Heart left ventricle (tissue), 16 donors: ENCODE measurements at regions not wholly inside any gene's neighbourhood (a gene's known extent, or its start where the extent isn't known, plus 50 kb on each side); places are given as distances from the start of the nearest gene placed in this dataset.

Experiments
- ATAC-seq, 4 donors: fragments of 200-7000 bp; cut with Tn5 transposase; one replicate each; pipeline ENCODE4 v1.9.1; 2020 to 2022; ENCODE audit warnings: moderate library complexity in 4 of 4, mild to moderate bottlenecking in 3 of 4, moderate number of reproducible peaks in 1 of 4
- DNase-seq, 5 donors: peaks; one replicate each; pipeline ENCODE4 v3.0.0-alpha.2; 2020
- H3K27ac ChIP-seq, 12 donors: fragments of 200-600 bp; sonication (generic) in 4 of 12; one replicate each; pipeline versions ENCODE4 v1.5.0 to v1.8.0; 2016 to 2022; ENCODE audit warnings: mild to moderate bottlenecking in 2 of 12
- H3K27me3 ChIP-seq, 9 donors: fragments of 200-600 bp; sonication (generic) in 2 of 9; one replicate each; pipeline versions ENCODE4 v1.5.1 to v1.8.0; 2016 to 2022; ENCODE audit warnings: mild to moderate bottlenecking in 3 of 9
- H3K36me3 ChIP-seq, 9 donors: fragments of 200-600 bp; sonication (generic) in 2 of 9; one replicate each; pipeline versions ENCODE4 v1.5.0 to v1.8.0; 2018 to 2022; ENCODE audit warnings: mild to moderate bottlenecking in 2 of 9
- H3K4me1 ChIP-seq, 12 donors: fragments of 200-600 bp; sonication (generic) in 4 of 12; one replicate each; pipeline versions ENCODE4 v1.5.0 to v1.8.0; 2016 to 2022; ENCODE audit warnings: mild to moderate bottlenecking in 3 of 12
- H3K4me3 ChIP-seq, 12 donors: fragments of 200-600 bp; sonication (generic) in 4 of 12; one replicate each; pipeline versions ENCODE4 v1.5.0 to v1.8.0; 2017 to 2022; ENCODE audit warnings: mild to moderate bottlenecking in 9 of 12, moderate library complexity in 4 of 12
- H3K9me3 ChIP-seq, 12 donors: fragments of 200-600 bp; sonication (generic) in 4 of 12; one replicate each; pipeline versions ENCODE4 v1.5.0 to v1.8.0; 2016 to 2022; ENCODE audit warnings: mild to moderate bottlenecking in 1 of 12
- CTCF ChIP-seq, 12 donors: fragments of 200-600 bp; sonication (generic) in 4 of 12; IDR thresholded peaks; one replicate each; pipeline versions ENCODE4 v1.5.0 to v1.8.0; 2018 to 2022; ENCODE audit warnings: antibody characterized with exemption in 12 of 12, mild to moderate bottlenecking in 5 of 12
- POLR2A ChIP-seq, 2 donors: fragments of 450-650 bp; IDR thresholded peaks; one replicate each; pipeline ENCODE4 v1.6.1; 2017; ENCODE audit warnings: antibody characterized with exemption in 2 of 2, mild to moderate bottlenecking in 2 of 2, moderate library complexity in 2 of 2
- WGBS, 4 donors: extraction: QIAGEN DNeasy Blood & Tissue Kit in 2 of 4; methylation state at CpG; one replicate each; pipeline versions ENCODE4 v1.1.5 to v1.1.7; 2013 to 2018; 5-methylcytosine and 5-hydroxymethylcytosine counted together
- intact Hi-C, 10 donors: fragments of 100-400 bp; cut with DNase I; formaldehyde crosslinking; loops; one replicate each; pipeline versions ENCODE4 v1.11.1 to v1.14.2; 2022
- donor health status: ischemic (EF 13 %, LVEDD 7.1; RV severe dilation, severe dysfunction).
- donor health status: healthy with polysubstance abuse.
- donor health status: DM: no; HTN: yes; CAD: no.
- donor health status: DM: no; HTN: no; CAD: no.
- donor health status: ischemic (EF 25% LVEDD 6.9; RV normal size, moderate dysfunction).
- donor health status: ischemic (EF 25% LVEDD 5.7; RV mildly dilated, moderate dysfunction).
- donor health status: healthy.
- donor health status: DM: yes; HTN: yes; CAD: no.
- donor health status: ischemic (EF 35%, LVEDD 5.7; RV mildly dilated, moderate dysfunction).
- donor health status: nonischemic (EF 11% LVEDD 7.7; RV severe dilation, severe dysfunction).
- donor health status: DM: yes; HTN: yes; CAD: no.
- donor health status: PGD.
- donor health status: ischemic (EF 29% LVEDD 5.4; RV normal size, mild dysfunction).
- donor health status: nonischemic (EF 23%, LVEDD 6.1; RV moderate dilation, normal function).

- Histone ChIP-seq H3K4me1 (peaks cover 0 to 4% (median 0%) of the 10 kb centered on the region in 12 donors), H3K9me3 (no peaks in the 10 kb centered on the region), H3K4me3 (no peak overlapping the region), H3K27me3 (no peaks in the 10 kb centered on the region), H3K27ac (no peak overlapping the region), H3K36me3 (peaks cover 0 to 5% (median 0%) of the 10 kb centered on the region in 9 donors)
- TF ChIP-seq CTCF (IDR thresholded peaks at IDR 0.05) (no peak), POLR2A (IDR thresholded peaks at IDR 0.05) (no peak)
- ATAC-seq (no peak), DNase-seq (no peak)
- 86 to 93% (median 88%) methylated on average over 1 of the region's 1 CpG for WGBS, 4 donors
- intact Hi-C loops = no loop called here
Observed at GRCh38 chr1:244998717-244999346, 134.5 kb upstream of the HNRNPU start.

GRCh38 chr1:244995602-244996400 is 131.5 kb upstream of the HNRNPU start:
- Histone ChIP-seq H3K27me3 (no peaks in the 10 kb centered on the region), H3K4me3 (no peak overlapping the region), H3K27ac (no peak overlapping the region), H3K36me3 (peaks cover 0 to 2% (median 0%) of the 10 kb centered on the region in 9 donors), H3K4me1 (peaks cover 0 to 4% (median 0%) of the 10 kb centered on the region in 12 donors), H3K9me3 (peaks cover 0 to 4% (median 0%) of the 10 kb centered on the region in 12 donors)
- ATAC-seq (no peak), DNase-seq (no peak)
- intact Hi-C loops = no loop called here
- 95 to 97% (median 95%) methylated on average over 11 of the region's 11 CpGs for WGBS, 4 donors
- TF ChIP-seq POLR2A (IDR thresholded peaks at IDR 0.05) (no peak), CTCF (IDR thresholded peaks at IDR 0.05) (no peak)

GRCh38 chr1:244992833-244993232 is 128.5 kb upstream of the HNRNPU start:
- H3K9me3 ChIP-seq = peaks cover 0 to 4% (median 0%) of the 10 kb centered on the region in 12 donors
- intact Hi-C loops = no loop called here
- DNase-seq (no peak), ATAC-seq (no peak)
- H3K27me3 ChIP-seq = no peaks in the 10 kb centered on the region
- 0 to 100% (median 7%) methylated on average over 1 of the region's 1 CpG for WGBS, 4 donors
- H3K27ac ChIP-seq = no peak overlapping the region
- peaks cover 0 to 2% (median 0%) of the 10 kb centered on the region in 9 donors for H3K36me3 ChIP-seq
- peaks cover 0 to 7% (median 0%) of the 10 kb centered on the region in 12 donors for H3K4me1 ChIP-seq
- H3K4me3 ChIP-seq = no peak overlapping the region
- TF ChIP-seq POLR2A (IDR thresholded peaks at IDR 0.05) (no peak), CTCF (IDR thresholded peaks at IDR 0.05) (no peak)

- ATAC-seq = no peak
- Histone ChIP-seq H3K27ac (no peak overlapping the region), H3K27me3 (no peaks in the 10 kb centered on the region), H3K36me3 (no peaks in the 10 kb centered on the region), H3K4me3 (no peak overlapping the region), H3K4me1 (peaks cover 0 to 7% (median 0%) of the 10 kb centered on the region in 12 donors), H3K9me3 (peaks cover 0 to 4% (median 0%) of the 10 kb centered on the region in 12 donors)
- intact Hi-C loops = loop anchor here in 2 of 10 donors (2.0 to 10.0 kb wide), 2 partner anchors 45 to 55 kb away; no protein-coding TSS in a partner anchor
- DNase-seq = no peak
- WGBS, 4 donors = 75 to 85% (median 79%) methylated on average over 7 of the region's 7 CpGs
- no peak for TF ChIP-seq POLR2A (IDR thresholded peaks at IDR 0.05)
- no peak for TF ChIP-seq CTCF (IDR thresholded peaks at IDR 0.05)
Observed at GRCh38 chr1:244989813-244990212, 125.5 kb upstream of the HNRNPU start.
